Upper lobe of left lung (tissue), 6 donors: ENCODE measurements at regions not wholly inside any gene's neighbourhood (a gene's known extent, or its start where the extent isn't known, plus 50 kb on each side); places are given as distances from the start of the nearest gene placed in this dataset.
A peak's percentile ranks its signal among the peaks of the same experiment; 100 is the strongest.

Experiments
- ATAC-seq, 2 donors: fragments of 200-7000 bp; cut with Tn5 transposase; one replicate each; pipeline ENCODE4 v1.9.1; 2022; ENCODE audit warnings: mild to moderate bottlenecking in 2 of 2, moderate library complexity in 2 of 2; ENCODE audit not compliant: low FRiP score in 2 of 2
- DNase-seq, 2 donors: peaks; one replicate each; pipeline ENCODE4 v3.0.0-alpha.2; 2019 to 2020
- H3K27ac ChIP-seq, 4 donors: fragments of 200-600 bp; sonication (generic); one replicate each; pipeline ENCODE4 v1.5.1; 2016 to 2019
- H3K27me3 ChIP-seq, 4 donors: fragments of 200-600 bp; sonication (generic); one replicate each; pipeline ENCODE4 v1.5.1; 2017 to 2019
- H3K36me3 ChIP-seq, 4 donors: fragments of 200-600 bp; sonication (generic); one replicate each; pipeline ENCODE4 v1.5.1; 2016 to 2019
- H3K4me1 ChIP-seq, 4 donors: fragments of 200-600 bp; sonication (generic); one replicate each; pipeline ENCODE4 v1.5.1; 2018 to 2019
- H3K4me3 ChIP-seq, 4 donors: fragments of 200-600 bp; sonication (generic); one replicate each; pipeline ENCODE4 v1.5.1; 2017 to 2019; ENCODE audit warnings: mild to moderate bottlenecking in 2 of 4, moderate library complexity in 1 of 4
- H3K9me3 ChIP-seq, 4 donors: fragments of 200-600 bp; sonication (generic); one replicate each; pipeline ENCODE4 v1.5.1; 2018 to 2019
- EP300 ChIP-seq, 4 donors: sonication (generic); formaldehyde crosslinking; IDR thresholded peaks; one replicate each; pipeline ENCODE4 v1.5.1; 2017; ENCODE audit warnings: antibody characterized with exemption in 4 of 4, control low read depth in 2 of 4
- POLR2A ChIP-seq, 4 donors: fragments of 450-650 bp; IDR thresholded peaks; one replicate each; pipeline ENCODE4 v1.5.1; 2016 to 2017; ENCODE audit warnings: antibody characterized with exemption in 4 of 4, mild to moderate bottlenecking in 2 of 4
- POLR2AphosphoS5 ChIP-seq, 2 donors: sonication (generic); formaldehyde crosslinking; IDR thresholded peaks; one replicate each; pipeline ENCODE4 v1.5.1; 2017; ENCODE audit warnings: antibody characterized with exemption in 2 of 2
- WGBS, 2 donors: methylation state at CpG; one replicate each; pipeline ENCODE4 v1.1.5; 2017 to 2018; 5-methylcytosine and 5-hydroxymethylcytosine counted together
- TF ChIP-seq, protein P1 (sequence below), 6 experiments: fragments of 450-650 bp in 4 of 6; fragments of 200-600 bp in 2 of 6; sonication (generic) in 2 of 6; IDR thresholded peaks; one replicate each; pipeline ENCODE4 v1.5.1; 2016 to 2019; ENCODE audit warnings: antibody characterized with exemption in 6 of 6
- donor health status: DM: no; HTN: no; CAD: no; lungs with moderate emphysema.
- donor health status: DM: no; HTN: yes; CAD: no; lungs with severe emphysema.

DNA sequence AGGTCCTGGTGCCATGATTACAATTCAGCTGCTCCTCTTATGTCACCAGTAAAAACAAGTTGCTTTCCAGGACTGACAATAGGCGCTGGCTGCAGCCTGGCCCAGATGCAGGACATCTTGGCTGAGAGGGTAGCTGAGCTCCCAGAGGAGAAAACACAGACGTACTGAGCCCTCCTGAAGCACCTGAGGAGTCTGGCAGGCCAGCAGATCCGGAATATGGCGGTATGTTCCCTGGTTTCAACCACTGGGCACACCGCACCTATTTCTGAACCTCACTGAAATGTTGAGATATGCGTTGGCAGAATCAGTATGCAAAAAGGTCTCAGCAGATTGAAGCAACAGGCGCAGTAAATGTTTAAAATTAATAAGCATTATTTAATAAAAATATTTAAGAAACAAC, 73.1 kb upstream of the BZW1 start:
- Histone ChIP-seq H3K4me1 (peaks cover 8 to 26% (median 16%) of the 10 kb centered on the region in 4 donors), H3K36me3 (no peaks in the 10 kb centered on the region), H3K4me3 (no peak overlapping the region), H3K9me3 (no peaks in the 10 kb centered on the region), H3K27ac (no peak overlapping the region), H3K27me3 (no peaks in the 10 kb centered on the region)
- 81 to 88% methylated on average over 6 to 7 of the region's 7 CpGs for WGBS, 2 donors
- TF ChIP-seq POLR2A (IDR thresholded peaks at IDR 0.05) (no peak), POLR2AphosphoS5 (IDR thresholded peaks at IDR 0.05) (no peak), EP300 (IDR thresholded peaks at IDR 0.05) (no peak)
- TF ChIP-seq, protein P1, sequence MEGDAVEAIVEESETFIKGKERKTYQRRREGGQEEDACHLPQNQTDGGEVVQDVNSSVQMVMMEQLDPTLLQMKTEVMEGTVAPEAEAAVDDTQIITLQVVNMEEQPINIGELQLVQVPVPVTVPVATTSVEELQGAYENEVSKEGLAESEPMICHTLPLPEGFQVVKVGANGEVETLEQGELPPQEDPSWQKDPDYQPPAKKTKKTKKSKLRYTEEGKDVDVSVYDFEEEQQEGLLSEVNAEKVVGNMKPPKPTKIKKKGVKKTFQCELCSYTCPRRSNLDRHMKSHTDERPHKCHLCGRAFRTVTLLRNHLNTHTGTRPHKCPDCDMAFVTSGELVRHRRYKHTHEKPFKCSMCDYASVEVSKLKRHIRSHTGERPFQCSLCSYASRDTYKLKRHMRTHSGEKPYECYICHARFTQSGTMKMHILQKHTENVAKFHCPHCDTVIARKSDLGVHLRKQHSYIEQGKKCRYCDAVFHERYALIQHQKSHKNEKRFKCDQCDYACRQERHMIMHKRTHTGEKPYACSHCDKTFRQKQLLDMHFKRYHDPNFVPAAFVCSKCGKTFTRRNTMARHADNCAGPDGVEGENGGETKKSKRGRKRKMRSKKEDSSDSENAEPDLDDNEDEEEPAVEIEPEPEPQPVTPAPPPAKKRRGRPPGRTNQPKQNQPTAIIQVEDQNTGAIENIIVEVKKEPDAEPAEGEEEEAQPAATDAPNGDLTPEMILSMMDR (IDR thresholded peaks at IDR 0.05): no peak
- ATAC-seq (no peak), DNase-seq (no peak)

DNA sequence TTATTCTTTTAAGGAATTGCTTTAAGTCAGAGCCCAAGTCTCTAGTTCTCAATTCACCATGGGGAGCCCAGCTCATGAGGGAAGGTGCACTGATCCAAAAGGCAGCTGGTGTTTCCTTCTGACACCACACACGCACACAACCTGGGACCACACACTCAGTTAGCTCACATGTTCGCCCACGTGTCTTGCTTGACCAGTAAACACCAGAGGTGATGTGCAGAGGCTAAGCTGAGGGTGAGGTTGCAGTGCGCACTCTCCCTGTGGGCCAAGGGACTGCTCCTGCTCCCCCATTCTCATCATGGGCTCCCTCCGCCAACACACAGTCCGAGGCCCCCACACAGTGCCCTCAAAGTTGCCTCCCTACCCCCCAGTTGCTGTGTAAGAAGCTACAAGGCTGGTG, 70.8 kb upstream of the BZW1 start:
- H3K27me3 ChIP-seq: no peaks in the 10 kb centered on the region
- H3K9me3 ChIP-seq: no peaks in the 10 kb centered on the region
- TF ChIP-seq POLR2A (IDR thresholded peaks at IDR 0.05): no peak
- no peak for TF ChIP-seq EP300 (IDR thresholded peaks at IDR 0.05)
- no peak for TF ChIP-seq POLR2AphosphoS5 (IDR thresholded peaks at IDR 0.05)
- TF ChIP-seq, protein P1 (IDR thresholded peaks at IDR 0.05): no peak
- no peak overlapping the region for H3K4me3 ChIP-seq
- DNase-seq (no peak), ATAC-seq (no peak)
- 86 to 94% methylated on average over 5 to 6 of the region's 6 CpGs for WGBS, 2 donors
- no peaks in the 10 kb centered on the region for H3K36me3 ChIP-seq
- H3K4me1 ChIP-seq: peaks cover 8 to 22% (median 14%) of the 10 kb centered on the region in 4 donors
- peak overlapping the region; percentile 55 to 76 (median 70) for H3K27ac ChIP-seq

DNA sequence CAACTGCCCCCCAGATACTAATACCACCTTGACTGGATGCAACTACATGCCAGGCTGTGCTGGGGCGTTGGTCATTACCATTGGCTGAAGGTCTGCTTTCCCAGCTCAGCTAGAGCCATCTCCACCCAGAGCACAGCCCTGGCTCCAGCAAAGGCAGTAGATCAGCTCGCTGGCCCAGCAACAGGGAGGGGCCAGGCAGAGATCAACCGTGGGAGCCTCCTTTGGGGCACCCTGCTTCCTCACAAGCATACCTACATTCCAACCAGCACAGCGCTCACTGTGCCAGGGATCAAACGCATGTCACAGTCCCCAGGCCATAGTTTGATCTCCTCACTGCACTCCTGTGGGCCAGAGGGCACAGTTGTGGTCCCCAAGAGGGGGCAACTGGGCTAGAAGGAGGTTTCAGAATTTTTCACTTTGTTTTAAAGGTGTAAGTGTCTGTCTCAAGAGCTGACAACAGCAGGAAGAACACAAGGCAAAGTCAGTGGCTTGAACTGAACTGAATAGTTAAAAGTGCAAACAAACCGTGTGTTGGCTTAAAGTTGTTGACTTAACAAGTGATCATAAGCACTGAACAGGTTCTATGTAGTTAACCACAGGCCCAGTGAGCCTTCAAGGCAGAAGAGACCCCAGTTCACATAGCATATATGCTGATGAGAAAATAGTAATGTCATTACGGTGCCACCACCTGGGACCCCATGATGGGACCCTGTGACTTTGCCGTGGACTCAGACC, 70.1 kb upstream of the BZW1 start:
- 44 to 59% methylated on average over 6 to 8 of the region's 8 CpGs for WGBS, 2 donors
- DNase-seq (peak; percentile 33 to 37), ATAC-seq (peak; percentile 20 to 73)
- Histone ChIP-seq H3K27me3 (no peaks in the 10 kb centered on the region), H3K4me3 (no peak overlapping the region), H3K27ac (peak overlapping the region; percentile 55 to 76 (median 70)), H3K4me1 (peaks cover 8 to 18% (median 13%) of the 10 kb centered on the region in 4 donors), H3K36me3 (no peaks in the 10 kb centered on the region), H3K9me3 (no peaks in the 10 kb centered on the region)
- TF ChIP-seq POLR2A (IDR thresholded peaks at IDR 0.05): no peak
- TF ChIP-seq POLR2AphosphoS5 (IDR thresholded peaks at IDR 0.05): no peak
- TF ChIP-seq EP300 (IDR thresholded peaks at IDR 0.05): no peak
- TF ChIP-seq, protein P1 (IDR thresholded peaks at IDR 0.05): no peak

DNA sequence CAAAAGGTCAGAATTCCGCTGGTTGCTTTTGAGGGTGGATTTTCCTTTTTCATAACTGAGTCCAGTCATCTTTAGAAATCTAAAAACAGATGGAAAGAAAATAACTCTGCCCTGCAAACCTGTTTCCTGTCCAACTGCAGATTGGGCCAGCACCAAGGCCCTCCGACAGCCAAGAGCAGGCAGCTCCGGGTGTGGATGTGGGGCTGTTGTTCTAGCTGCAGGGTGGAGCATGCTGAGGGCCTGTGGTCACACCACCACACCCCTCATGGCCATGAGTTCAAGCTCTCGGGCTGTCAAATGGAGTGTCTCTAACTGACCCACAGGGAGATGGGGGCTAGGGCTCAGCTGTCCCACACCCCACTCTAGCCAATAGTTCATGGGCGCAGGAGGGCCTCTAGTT, 69.3 kb upstream of the BZW1 start:
- Histone ChIP-seq H3K27ac (peak overlapping the region in 3 of 4 donors; percentile 70 to 76 (median 70)), H3K36me3 (no peaks in the 10 kb centered on the region), H3K9me3 (no peaks in the 10 kb centered on the region), H3K4me1 (peaks cover 8 to 18% (median 13%) of the 10 kb centered on the region in 4 donors), H3K27me3 (no peaks in the 10 kb centered on the region), H3K4me3 (no peak overlapping the region)
- DNase-seq (peak in 1 of 2 donors; percentile 32), ATAC-seq (peak; percentile 38 to 87)
- no peak for TF ChIP-seq EP300 (IDR thresholded peaks at IDR 0.05)
- no peak for TF ChIP-seq POLR2A (IDR thresholded peaks at IDR 0.05)
- TF ChIP-seq, protein P1 (IDR thresholded peaks at IDR 0.05): no peak
- TF ChIP-seq POLR2AphosphoS5 (IDR thresholded peaks at IDR 0.05): no peak
- 60% methylated on average over 5 of the region's 5 CpGs for WGBS, 2 donors
